ENCODE measurements at regions not wholly inside any gene's neighbourhood (a gene's known extent, or its start where the extent isn't known, plus 50 kb on each side); places are given as distances from the start of the nearest gene placed in this dataset.

DNA sequence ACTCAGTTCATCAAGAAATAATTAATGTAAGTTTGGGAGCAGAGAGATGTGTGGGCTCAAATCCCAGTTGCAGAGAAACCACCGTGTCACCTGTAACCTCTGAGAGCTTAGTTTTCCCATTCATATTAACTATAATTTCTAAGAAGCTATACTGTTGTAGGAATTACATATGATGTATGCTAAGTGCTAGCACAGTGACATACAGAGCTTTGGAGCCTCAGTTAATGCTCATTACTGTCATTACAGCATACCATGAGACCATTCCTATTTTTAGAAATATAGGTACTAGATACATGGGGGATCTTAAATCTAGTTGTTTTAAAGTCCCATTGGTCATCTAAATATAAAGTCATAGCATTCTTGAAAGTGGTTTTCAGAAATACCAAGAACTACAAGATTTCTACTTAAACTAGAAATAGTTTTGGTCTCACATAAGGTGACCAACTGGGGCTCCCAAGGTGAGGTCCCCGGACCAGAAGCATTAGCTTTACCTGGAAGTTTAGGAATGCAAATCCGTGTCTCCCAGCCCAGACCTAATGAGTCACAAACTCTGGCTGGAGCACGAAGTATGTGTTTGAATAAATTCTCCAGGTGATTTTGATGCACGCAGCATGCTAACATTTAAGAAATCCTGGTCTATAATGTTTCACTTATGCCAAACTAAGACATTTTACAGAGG lies 144.6 kb downstream of the LACC1 start:
- DNase-seq = no peak

DNA sequence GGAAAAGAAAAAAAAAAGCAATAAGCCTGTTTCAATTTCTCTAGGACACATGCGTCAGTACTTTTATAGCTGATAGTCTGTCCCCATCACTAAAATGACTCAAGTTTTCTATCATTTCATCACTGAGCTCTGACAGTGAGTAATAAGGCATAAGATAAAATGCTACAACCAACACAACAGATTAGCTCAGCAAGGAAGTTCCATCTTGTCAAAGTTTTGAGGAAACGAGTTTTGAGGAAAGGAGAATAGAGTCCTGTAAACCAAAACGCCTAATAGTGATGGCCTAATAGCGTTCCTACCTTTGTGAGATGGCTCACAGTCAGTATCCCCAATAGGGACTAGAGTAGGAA lies 145.1 kb downstream of the LACC1 start:
- DNase-seq = no peak

DNA sequence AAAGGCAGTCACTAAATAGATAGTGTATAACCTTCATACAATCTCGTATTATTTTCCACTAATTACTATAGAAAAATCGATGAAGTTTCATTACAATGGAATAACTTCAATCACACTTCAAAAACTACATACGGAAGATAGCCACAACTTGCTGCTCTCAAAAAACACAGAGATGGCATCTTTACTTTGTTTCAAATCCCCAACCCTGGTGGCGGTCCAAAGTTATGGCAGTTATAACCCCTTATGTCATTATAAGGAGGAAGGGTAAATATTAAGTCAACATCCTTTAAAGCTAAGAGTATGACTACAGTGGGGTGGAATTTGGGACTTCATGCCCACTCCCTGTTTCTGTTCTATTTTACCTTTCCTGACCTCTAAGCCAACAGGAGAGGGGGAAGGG lies 146.5 kb downstream of the LACC1 start:
- no peak for DNase-seq

DNA sequence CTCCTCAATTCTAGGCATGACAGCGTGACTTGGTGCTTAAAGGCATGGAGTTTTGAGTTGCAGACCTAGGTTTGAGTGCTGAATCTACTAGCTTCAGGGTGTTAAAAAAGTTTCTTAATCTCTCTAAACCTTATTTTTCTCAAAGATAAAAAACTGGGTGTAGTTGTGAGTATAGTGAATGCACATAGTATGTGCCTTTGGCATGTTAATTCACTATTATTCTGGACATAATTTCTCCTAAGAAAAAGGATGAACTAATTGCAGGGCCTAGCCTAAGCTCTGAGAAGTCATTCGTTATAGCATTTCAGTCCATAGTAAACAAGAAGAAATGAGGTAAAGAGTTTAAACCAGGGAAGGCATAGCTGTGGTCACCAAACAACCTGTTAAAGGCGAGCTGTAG lies 149.0 kb downstream of the LACC1 start:
- DNase-seq = no peak

DNA sequence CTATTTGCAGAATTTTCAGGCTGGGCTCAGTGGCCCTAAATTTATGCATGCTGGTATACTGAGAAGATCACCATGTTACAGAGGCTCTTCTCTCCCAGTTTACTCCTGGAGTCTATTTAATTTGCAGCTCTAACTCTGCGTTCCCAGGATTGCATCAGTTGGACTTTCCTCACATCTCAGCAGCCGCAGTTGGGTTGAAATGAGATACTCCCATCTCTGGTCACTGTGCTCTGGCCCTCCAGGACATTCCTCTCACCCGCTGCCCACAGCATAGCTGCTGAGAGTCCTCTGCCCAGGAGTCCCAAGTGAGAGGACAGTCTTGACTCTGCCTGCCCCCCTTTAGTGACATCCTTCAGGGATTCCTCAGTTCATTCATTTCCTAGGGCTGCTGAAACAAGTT lies 150.9 kb downstream of the LACC1 start:
- DNase-seq = no peak

DNA sequence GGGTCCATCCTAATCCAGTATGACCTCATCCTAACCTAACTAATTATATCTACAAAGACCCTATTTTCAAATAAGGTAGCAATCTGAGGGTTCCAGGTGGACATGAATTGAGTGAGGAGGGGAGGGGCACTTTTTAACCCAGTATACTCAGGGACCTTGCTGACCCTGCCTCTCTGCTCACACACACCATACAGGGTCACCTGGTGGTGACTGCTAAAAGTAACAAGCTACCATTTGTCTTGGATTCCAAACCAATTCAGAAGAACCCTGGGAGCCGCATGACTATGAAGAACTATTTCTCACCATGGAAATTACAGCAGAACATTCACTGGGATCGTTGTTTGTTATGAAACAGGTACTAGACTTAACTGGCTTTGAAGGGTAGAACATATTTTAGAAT lies 151.9 kb downstream of the LACC1 start:
- no peak for DNase-seq

DNA sequence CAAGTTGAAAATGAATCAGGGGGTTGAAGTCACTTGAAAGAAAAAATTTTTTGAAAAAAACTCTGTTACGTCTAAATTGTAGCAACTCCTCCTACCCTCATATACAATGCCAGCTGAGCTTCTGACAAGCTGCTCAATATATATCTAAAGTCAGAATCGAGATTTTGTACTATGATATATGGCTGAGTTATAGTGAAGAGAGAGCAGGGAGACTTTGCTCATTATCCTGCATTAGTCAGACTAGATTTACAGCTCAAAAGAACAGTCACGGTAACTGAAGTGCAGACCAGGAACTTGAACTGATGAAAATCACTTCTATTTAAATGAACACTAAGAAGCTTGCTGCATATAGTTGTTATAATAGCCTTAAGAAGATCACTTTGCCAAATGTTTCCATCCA lies 153.1 kb downstream of the LACC1 start:
- no peak for DNase-seq

DNA sequence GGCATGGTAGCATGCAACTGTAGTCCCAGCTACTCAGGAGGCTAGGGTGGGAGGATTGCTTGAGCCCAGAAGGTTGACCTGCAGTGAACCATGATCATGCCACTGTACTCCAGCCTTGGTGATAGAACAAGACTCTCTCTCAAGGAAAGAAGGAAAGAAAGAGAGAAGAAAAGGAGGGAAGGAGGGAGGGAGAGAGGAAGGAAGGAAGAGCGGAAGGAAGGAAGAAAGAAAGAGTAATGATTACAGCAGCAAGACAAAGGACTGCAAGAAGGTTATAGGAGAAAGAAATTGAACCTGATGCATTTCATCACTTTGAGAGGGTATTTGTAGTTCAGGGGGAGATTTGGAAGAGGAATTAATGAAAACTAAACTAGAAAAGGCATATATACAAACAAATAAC lies 155.7 kb downstream of the LACC1 start:
- DNase-seq = no peak

DNA sequence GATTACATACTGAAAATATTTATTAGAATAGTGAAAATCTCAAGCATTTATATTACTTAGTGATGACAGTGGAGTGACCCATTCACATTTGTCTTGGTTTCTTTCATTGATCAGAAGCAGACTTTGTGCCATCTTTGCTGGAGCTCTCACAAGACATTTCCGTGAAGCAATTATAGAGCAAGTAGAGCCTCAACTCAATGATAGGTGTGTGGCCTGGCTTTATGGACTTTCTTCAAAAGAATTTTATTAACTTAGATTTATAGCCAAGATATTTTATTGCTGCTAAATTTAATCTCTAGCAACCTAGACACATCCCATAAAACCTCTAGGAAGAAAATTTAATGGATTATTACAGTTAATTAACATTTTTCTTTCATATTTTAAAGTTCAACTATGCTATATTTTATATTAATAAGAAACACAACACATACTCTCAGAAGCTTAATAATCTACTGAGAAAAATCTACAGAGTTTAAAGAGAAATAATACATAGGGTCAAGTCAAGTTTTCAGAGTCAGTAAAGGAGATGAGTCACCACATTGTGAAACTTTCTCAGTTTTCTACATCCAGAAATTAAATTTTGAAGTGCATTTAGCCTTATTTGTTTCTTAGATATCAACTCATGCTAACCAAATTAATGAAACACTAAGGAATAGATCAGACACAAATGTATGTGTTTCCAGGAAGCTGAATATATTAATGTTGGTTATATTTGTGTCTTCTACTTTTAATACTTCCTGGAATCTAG lies 160.5 kb downstream of the LACC1 start:
- no peak for DNase-seq

DNA sequence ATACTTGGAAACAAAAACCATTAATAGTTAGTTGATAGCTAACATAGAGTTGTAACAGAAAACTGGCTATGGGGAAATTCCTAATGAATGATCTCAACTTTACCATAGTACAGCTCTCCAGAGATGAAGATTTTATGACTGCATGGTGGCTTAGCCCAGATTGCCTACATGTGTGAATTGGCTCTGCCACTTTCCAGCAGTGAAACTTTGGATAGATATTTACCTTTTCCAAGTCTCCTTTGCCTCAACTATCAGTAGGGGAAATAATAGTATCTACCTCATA lies 161.1 kb downstream of the LACC1 start:
- DNase-seq = no peak

DNA sequence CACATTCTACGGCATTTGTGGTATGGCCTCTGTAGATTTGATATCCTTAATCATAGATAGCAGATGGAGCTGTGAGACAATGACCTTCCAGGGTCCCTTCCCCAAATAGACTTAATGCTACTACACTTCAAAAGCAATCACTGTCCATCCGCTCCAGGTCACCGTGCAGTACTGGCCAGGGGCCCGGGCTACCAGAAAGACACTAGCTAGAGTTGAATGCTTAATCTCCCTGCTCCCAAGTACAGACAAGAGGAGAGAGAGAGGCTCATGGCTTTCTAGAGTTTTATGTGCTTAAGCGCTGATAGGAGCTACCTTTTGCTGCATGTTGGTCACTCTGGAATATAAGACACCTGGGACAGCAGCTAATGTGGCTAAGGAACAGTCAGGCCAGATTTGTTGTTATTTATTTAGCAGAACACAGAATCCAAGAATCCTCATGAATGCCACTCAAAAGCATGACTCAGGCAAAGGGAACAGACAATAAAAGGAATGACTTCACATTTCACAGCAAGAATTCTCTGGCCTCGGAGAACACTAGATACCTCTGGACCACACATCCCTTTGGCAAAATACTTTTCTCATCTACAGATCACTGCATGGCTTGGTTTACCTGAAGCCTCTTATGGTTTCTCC lies 165.0 kb downstream of the LACC1 start:
- no peak for DNase-seq

DNA sequence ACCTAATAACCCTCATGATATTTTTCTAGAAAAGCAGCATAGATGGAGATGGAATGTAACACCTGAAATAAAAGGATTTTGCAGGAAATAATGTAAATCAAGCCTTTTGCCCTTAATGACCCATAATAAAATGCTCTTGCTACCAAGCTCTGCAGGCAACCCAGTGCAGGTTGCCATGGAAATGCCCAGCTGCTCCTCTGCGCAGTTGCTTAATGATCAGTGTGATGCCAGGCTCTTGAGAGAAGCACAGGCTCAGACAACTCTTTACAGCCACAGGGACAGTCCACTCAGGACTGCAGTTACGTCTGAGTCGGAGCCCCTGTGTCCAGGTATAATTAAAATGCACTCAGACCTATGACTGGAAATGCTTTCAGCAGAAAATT lies 165.5 kb downstream of the LACC1 start:
- no peak for DNase-seq

DNA sequence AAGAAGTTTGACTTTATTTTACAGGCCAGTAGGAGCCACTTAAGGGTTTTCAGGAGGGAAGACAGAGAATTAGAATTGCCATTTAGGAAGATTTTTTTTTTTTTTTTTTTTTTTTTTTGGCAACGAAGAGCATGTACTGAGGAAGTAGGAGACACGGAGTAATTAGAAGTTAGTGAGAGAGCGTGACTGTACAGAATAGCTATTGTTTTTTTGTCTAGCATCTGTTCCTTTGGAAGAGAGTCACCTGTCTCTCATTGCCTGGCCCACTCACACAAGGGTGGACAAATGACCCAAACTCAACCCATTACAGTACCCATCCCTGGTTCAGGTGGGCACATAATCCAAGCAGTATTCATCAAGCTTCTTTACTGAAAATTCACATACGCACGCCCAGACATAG lies 166.7 kb downstream of the LACC1 start:
- no peak for DNase-seq

DNA sequence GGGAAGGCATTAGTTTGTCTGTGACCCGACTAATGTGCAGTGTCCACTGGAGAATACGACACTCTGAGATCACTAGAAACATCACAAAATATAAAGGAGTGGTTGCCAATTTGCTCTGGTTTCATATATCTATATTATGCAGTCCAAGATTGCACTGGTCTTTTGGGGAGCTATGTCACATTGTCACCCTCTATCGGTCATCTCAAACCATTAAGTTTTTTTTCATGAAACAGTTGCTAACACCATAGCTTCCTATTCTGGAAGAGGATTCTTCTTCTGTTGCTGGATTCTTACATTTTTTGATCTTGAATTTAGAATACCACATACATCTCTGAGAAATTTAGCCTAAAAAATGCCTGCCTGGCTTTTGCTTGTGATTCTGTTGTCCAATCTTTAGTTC lies 168.6 kb downstream of the LACC1 start:
- no peak for DNase-seq

DNA sequence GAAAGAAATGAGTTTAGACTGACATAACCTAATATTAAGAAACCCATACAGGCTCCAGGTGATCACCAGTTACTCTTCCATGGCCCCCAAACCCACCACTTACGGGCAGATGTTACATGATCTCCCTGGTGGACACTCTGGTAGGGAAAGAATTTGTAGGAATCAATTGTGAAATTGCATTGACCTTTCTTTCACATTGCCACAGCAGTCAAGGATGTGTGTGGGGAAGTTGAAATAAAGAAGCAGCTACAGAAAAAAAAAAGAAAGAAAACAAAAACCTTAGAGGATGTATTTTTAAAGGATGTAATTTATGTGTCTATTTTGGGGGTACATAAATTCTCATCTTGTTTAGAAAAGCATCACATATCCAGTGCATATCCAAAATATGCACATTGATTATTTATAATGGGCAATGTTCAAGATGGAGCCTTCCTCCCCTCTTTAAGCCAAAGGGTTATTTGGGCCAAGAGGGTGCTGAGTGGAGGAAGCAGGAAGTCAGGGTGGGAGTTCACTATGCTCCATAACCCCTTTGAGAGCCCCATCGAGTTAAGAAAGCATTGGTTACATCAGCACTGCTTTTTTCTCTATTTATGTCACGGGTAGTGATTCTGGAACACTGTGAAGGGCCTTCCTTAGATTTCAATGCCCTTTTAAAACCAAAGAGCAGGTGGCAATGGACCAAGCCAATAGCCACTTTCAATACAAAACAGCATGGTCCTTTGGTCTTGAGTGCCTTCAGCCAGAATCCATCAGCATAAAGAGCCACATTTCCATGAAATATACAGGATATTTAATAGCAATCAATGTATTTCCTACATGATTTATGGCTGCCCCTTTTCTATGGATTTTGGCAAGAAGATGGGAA lies 169.6 kb downstream of the LACC1 start:
- no peak for DNase-seq

DNA sequence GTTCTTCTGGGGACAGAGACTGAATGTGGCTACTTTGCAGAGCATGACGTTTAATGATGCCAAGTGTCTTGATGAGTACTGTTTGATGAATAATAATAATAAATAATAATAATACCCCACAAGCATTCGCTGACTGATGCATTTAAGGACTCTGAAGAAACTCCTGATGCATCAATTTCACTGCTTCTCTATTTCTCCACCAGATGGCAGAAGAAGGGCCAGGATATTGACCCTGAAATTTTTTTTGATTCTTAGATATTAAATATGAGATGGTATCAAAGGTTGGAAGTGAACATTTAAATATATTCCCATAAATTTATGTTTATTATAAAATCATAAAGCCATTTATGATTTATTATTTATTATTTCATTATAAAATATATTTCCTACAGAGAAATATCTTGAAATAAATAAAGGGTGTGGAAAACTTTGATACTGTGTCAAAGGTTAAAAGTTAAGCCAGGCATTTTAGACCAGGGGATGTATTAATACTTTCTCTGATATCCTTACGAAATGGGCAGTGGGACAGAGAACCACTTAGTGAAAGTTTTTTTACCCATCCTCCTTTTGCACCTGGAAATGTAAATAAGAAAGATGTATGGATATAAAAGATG lies 170.9 kb downstream of the LACC1 start:
- DNase-seq = peak in 1 of 2 donors; percentile 53

DNA sequence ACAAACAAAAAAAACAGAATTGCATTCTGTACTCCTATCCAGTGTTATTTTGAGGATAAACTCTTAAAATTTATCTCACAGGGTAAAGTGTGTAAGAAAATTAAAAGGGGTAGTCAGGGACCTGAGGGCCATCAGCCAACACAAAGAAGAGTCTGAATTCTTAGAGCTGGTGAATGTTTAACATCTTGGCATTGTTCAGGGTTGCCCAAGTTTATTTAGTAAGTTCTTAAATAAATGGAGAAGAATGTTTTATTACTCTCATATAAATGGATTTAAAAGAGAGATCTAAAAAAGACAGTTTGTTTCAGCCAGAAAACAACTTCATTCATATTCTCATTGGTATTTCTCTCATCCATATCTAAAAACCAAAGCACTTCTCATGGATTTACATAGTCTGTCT lies 171.7 kb downstream of the LACC1 start:
- no peak for DNase-seq

DNA sequence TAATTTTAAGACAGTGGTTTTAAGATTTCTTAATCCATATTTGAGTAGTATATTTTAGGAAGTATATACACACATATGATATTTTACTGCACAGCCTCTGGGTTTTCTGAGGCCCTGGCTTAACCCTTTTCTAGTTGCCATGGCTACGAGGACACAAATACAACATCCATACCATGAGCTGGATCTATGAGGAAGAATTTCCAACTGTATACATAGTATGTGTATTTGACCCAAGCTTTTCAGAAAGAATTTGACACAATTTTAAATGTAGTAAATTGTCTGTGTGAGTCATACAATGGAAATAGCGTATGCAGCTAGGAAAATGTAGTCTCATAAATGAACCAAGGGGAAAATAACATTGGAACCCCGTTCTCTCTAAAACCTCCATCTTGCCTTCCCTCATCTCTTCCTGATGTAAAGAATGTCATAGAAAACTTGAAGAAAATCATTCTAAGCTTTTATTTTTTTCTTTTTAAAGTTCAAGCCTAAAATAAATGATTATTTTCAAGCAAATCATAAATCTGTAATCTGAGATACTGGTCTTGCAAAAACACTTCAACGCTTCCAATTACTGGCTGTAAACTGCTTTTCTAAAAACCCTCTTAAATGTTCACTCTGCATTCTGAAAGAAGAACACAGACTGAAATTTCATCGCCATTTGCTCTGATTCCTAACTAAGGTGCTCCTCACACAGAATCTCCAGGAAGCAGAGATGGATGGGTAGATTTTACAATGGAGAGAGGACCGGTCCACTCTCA lies 172.4 kb downstream of the LACC1 start:
- DNase-seq = no peak

DNA sequence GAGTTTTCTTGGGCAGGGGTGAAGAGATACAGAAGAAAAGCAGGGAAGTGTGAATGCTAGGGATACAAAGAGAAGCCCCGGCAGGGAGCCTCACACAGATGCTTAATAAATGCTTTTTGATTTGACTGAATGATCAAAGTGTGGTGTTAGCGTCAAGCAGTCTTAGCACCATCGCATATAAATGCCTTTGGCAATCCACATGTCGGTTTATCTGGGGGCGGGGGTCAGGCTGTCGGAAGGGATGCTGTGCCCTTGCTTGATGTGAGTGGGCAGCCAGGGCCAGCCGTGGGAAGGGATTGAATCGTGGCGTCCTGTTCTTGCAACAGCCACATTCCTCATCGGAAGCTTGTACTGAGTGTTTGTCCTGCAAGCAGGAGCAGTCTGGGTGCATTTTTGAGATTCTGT lies 173.1 kb downstream of the LACC1 start:
- DNase-seq = no peak

DNA sequence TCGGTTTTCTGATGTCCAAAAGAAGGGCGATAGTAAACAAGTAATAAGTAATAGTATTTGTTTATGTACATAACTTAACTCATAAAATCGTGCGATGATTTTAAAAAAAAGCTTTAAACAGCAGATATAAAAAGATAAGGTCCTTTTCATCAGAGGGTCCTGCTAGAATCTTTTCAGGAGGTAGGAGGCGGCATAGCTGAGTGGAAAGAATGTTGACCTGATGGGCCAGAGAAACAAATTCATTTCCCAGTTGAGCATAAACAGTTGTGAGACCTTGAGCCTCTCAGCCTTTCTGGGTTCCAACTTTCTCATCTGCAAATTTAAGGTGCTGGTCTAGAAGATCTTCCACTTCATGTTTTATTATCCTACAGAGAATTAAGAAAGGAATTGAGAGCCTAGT lies 173.5 kb downstream of the LACC1 start:
- DNase-seq = no peak

DNA sequence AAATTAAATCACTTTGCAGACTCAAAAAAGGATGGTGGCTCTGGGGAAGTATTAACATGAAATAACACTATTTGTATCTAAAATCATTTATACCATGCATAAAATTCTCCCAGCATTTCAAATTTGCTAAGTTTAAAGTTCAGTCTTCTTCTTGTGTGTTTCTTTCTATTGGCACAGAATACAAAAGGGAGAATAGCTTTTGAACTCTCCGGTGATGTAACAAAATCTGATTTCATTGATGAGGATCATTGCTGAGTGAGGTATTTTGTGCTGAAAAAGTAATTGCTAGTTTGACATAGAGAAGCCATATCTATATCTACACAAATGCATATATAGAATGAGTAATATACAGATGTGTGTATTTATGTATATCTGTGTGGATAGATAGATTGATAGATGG lies 174.8 kb downstream of the LACC1 start:
- no peak for DNase-seq

DNA sequence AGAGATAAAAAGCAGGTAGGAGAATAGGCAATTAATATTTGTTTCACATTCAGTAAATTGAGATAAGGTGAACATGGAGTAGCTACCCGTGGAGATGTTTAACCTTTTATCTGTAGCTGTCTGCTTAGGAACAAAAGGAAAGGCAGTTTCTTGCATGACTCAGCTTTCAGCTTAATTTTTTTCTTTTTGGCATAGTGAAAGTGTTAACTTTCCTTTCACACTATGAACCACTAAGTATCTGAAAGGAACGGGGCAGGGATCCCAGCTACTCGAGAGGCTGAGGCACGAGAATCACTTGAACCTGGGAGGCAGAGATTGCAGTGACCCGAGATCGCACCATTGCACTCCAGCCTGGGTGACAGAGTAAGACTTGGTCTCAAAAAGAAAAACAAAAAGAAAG lies 176.0 kb downstream of the LACC1 start:
- DNase-seq = peak in 1 of 2 donors; percentile 3

DNA sequence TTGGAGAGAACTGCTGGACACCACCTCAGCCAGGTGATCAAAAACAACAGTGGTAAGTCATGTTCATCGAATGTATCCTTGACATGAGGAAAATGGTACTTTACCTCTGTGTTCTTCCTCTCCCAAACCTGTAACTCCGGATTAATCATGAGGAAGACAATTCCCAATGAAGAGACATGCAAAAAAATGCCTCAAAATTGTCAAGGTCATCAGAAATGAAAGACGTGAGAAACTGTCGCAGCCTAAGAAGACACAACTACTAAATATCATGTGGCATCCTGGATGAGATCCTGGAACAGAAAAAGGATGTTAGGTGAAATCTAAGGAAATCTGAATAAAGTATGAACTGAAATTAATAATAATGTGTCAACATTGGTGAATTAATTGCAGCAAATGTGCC lies 178.4 kb downstream of the LACC1 start:
- DNase-seq = no peak

Measured in CD4-positive, alpha-beta T cell treated with Interleukin-4 for 1 hour (primary cell).